ENCODE measurements at regions not wholly inside any gene's neighbourhood (a gene's known extent, or its start where the extent isn't known, plus 50 kb on each side); places are given as distances from the start of the nearest gene placed in this dataset.

DNA sequence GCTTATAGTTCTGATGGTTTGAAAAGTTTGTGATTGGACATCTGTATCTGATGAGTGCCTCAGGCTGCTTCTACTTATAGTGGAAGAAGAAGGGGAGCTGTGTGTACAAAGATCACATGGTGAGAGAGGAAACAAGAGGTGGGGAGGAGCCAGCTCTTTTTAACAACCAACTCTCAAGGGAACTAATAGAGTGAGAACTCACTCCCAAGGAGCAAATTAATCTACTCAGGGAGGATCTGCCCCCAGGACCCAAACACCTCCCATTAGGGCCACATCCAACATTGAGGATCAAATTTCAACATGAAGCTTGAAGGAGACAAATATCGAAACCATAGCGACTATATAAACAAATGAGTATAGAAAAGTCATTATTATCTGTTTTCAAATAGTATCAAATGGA is 64.7 kb upstream of the PRLR start:
- TF ChIP-seq, protein P1, sequence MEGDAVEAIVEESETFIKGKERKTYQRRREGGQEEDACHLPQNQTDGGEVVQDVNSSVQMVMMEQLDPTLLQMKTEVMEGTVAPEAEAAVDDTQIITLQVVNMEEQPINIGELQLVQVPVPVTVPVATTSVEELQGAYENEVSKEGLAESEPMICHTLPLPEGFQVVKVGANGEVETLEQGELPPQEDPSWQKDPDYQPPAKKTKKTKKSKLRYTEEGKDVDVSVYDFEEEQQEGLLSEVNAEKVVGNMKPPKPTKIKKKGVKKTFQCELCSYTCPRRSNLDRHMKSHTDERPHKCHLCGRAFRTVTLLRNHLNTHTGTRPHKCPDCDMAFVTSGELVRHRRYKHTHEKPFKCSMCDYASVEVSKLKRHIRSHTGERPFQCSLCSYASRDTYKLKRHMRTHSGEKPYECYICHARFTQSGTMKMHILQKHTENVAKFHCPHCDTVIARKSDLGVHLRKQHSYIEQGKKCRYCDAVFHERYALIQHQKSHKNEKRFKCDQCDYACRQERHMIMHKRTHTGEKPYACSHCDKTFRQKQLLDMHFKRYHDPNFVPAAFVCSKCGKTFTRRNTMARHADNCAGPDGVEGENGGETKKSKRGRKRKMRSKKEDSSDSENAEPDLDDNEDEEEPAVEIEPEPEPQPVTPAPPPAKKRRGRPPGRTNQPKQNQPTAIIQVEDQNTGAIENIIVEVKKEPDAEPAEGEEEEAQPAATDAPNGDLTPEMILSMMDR (IDR thresholded peaks at IDR 0.05), result no peak
- no peak for TF ChIP-seq POLR2A (IDR thresholded peaks at IDR 0.05)

All from breast epithelium (tissue), 3 donors.